ENCODE measurements at regions not wholly inside any gene's neighbourhood (a gene's known extent, or its start where the extent isn't known, plus 50 kb on each side); places are given as distances from the start of the nearest gene placed in this dataset.
"Not testable (repeated sequence)": the region's sequence is repeated elsewhere in the genome, so short reads cannot be mapped to it uniquely, and the experiment has no call there.

DNA sequence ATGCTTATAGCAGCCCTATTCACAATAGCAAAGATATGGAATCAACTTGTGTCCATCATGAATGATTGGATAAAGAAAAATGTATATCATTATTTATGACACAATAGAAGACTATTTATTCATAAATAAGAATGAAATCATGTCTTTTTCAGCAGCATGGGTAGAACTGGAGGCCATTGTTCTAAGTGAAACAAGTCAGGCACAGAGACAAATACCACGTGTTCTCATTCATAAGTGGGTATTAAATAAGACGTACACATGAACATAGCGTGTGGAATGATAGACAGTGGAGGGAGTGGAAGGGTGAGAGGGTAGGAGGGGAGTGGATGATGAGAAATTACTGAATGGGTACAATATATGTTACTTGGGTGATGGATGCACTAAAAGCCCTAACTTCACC is 762.4 kb downstream of the REEP3 start:
- DNase-seq (ENCODE audit: low read depth in 2 of 3, low spot score in 1 of 3), result no peak

DNA sequence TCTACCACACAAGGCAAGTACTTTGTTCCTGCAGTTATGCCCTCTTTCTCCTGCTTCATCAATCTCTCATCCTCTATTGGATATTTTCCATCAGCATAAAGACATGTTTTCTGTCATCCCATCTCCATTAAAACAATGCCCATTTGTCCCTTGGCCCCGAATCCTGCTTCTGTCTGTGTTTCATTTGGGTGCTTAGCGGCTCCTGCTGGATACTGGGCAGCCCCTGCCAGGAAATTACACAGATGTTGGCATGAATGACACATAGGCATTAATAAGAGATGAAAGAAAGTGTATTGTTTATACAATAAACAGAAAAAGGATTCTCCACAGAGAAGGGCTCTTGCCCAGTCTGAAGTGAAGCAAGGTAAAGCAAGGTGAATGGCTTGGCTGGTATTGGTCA is 765.3 kb downstream of the REEP3 start:
- no peak for DNase-seq (ENCODE audit: low read depth in 2 of 3, low spot score in 1 of 3)

DNA sequence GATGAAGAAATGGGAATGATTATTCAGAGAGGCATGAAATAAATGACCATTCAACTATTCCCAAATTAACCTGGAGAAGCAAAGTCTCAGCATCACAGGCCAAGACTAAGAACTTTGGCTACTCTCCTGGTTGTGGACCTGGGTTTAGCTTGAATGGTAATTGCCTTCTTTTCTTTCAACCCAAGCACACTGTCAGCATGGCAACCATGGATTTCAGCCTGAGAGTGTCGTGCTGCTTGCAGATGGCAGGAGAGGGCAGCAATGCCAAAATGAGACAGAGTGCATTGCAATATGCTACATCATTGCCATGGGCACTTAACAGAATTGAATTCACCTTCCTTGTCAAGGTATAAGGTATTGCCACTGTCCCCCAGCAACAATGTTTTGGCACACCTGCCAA is 767.2 kb downstream of the REEP3 start:
- no peak for DNase-seq (ENCODE audit: low read depth in 2 of 3, low spot score in 1 of 3)

DNA sequence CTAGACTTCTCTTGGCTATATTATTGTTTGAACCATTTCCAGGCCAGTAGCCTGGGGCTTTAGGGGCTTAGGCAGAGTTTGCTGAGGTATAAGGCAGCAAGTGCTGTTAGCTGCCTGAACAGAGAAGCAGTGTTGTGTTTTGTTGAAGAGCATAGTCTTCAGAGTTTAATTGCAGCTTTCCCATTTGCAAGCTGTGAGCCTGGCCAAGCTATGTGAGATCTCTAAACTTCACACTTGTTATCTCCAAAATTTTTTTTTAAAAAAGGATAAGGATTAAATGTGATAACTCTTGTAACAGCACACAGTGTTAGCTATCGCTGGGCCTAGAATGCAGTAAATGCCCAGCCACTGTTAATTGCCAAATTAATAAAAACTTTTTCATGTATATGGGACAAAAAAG is 782.4 kb downstream of the REEP3 start:
- DNase-seq (ENCODE audit: low read depth in 2 of 3, low spot score in 1 of 3), result no peak

DNA sequence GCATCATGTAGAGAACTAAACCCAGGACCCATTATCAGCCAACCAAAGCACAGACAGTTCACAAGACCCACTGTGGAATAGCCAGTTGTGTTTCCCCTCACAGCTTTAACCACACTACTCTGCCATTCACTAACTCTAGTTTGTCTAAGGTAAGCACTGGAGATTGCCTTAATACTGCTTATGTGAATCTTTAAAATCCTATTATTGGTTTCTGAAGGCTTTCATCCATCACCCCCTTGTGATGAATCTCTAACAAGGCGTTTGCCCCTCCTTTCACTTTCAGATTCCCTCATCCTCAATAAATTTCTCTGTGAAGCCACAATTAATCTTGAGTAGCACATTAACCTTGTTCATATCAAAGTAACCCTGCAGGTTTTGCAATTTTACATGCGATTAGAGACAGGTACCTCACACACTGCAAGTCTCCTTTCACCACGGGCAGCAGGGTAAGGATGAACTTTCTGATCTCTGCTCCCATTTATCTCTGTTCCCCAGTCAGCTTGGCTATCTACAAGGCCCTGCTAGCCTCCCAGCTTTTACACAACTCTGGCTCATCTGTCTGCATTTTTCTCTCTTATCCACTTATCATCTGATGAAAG is 785.6 kb downstream of the REEP3 start:
- DNase-seq (ENCODE audit: low read depth in 2 of 3, low spot score in 1 of 3), result no peak

DNA sequence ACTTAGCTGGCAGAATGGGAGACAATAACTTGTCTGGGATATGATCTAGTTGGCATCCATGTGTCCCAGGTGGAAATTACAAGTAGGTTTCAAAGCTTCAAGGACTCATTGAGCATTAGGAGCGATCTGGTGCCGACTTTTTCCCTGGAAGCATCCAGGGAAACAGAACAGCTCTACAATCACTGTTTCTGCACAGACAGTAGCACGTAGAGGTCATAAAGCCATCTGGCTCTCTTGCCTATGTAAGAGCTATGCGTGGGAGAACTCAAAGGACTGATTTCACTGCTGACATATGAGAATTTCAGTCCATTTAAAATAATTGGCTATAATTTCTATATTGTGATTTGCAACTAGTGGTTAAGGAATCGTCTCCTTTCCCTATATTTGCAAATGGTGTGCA is 791.7 kb downstream of the REEP3 start:
- DNase-seq (ENCODE audit: low read depth in 2 of 3, low spot score in 1 of 3), result no peak

DNA sequence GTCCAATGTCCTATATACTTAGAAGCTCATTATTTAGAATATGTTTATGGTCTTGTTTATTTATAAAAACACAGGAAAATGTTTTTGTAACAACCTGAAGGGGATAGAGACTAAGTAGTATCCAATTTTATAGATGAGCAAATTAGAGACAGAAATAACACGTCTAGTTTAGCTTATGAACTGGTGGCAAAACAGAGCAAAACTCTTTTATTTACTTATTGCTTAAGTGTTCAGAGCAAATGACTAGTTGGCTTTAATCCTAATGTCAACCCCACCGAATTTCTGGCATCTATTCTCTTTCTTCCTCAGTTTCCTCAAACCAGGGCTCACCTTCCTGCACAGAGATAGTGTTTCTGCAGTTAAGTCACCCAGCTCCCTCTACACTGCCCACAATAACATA is 792.8 kb downstream of the REEP3 start:
- no peak for DNase-seq (ENCODE audit: low read depth in 2 of 3, low spot score in 1 of 3)

DNA sequence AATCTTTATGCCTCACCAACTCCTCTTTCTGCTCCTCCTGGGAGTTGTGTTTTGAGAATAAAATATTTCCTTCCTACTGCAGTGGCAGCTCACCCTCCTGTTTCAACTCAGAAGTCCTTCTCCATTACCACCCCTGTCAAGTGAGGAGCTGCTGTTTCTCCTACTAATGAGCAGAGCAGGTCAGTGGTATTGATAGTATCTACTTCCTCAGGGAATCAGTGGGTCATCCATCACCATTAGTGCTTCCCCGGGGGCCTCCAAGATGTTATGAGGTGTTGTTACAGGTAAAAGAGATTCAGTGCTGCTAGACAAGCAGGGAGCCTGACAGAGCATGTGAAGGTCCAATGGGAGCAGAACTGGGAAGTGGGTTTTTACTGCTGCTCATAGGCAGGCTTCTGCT is 795.2 kb downstream of the REEP3 start:
- DNase-seq (ENCODE audit: low read depth in 2 of 3, low spot score in 1 of 3), result no peak

DNA sequence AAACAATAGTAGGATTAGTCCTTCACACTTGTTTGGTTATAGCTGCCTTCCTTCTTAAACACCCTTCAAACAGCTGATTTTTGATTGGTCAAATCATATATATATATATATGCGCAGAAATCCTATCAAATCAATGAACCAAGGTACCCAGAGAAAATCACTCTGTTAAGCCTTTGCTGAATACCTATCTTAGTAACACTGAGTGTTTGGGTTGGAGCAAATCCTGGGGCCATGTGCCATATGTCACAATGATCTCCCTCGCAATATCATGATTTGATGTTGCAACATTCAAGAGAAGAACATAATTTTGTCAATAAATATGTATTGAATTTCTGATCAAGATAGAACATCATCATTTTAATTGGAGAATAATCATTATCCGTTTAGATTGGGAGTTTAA is 795.6 kb downstream of the REEP3 start:
- DNase-seq (ENCODE audit: low read depth in 2 of 3, low spot score in 1 of 3), result no peak

DNA sequence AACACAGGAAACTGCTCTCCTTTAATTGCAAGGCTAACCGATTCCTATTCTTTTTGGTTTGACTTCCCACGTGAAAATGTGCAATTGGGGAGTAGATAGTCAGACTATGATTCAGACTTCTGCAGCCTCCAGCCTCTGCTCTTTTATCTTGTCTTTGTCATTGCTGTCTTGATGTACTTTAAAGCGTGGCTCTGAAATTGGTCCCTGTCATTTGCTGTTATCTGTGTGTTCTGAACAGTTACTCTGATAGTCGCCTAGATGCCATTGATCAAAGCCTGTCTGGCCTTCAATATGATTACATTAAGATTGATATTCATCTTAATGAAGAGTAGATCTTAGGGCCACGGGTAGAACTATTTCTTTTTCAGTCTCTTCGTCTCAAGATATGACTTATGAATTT is 799.2 kb downstream of the REEP3 start:
- no peak for DNase-seq (ENCODE audit: low read depth in 2 of 3, low spot score in 1 of 3)

DNA sequence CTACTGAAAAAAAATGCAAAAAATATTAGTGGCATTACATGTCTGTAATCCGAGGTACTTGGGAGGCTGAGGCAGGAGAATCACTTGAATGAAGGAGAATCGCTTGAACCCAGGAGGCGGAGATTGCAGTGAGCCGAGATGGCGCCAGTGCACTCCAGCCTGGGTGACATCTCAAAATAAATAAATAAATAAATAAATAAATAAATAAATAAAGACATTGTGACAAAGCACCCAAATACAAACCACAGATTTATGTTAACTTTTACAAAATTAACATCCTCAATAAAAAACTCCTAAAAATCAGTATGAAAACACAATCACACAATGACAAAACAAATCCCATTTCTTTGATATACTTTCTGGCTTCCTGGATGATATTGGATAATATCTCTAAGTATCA is 808.3 kb downstream of the REEP3 start:
- DNase-seq (ENCODE audit: low read depth in 2 of 3, low spot score in 1 of 3), result no peak

DNA sequence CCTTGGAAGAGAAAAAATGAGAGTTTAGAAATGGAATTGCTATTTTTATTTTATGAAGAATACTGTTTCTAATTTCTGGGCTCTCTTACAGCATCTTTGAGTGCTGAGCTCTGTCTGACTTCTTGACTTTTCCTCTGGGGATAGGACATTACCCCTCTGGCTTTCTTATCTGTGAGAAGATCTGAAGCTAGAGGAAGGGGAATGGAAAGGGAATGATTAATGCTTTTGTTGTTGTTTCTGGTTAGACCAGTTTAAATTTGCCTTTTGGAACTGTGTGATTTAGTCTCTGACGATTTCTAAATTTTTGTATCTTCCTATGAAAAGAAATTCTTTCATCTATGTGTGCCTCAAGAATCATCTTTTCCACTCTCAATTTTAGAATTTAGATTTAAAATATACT is 811.4 kb downstream of the REEP3 start:
- no peak for DNase-seq (ENCODE audit: low read depth in 2 of 3, low spot score in 1 of 3)

DNA sequence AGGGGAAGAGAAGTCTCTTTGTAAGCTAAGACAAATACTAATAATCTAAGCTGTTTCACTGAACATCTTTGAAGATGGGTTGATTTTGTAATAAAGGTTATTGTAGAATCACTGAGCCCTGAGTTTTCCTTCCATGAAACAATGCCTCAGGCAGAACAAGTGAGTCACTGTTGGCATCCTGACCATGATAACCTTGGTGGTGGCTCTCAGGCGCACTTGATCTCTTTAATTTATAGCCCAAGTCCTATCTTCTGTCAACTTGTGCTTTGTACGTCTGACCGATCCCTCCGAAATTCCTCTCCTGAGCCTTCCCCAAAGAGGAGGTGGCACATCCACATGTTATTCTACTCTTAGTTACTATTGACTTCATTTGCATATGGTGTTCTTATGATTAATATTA is 812.9 kb downstream of the REEP3 start:
- no peak for DNase-seq (ENCODE audit: low read depth in 2 of 3, low spot score in 1 of 3)

DNA sequence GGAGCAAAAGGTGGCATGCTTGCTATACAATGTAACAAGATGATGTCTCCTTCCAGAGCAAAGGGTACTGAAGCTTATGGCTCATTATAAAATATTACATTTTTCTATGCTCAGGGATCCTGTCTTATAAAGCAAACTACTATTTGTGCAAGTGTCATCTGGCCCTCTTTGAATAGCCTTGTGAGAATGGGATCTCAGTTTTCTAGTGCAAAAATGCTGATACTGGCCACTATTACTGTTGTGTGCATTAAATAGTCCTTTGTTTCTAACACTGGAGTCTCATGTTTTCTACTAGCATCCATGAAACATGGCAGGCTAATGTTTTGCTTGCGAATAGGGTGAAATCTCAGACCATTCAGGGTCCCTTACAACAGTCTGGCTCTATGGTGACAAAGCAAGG is 823.0 kb downstream of the REEP3 start:
- DNase-seq (ENCODE audit: low read depth in 2 of 3, low spot score in 1 of 3), result no peak

DNA sequence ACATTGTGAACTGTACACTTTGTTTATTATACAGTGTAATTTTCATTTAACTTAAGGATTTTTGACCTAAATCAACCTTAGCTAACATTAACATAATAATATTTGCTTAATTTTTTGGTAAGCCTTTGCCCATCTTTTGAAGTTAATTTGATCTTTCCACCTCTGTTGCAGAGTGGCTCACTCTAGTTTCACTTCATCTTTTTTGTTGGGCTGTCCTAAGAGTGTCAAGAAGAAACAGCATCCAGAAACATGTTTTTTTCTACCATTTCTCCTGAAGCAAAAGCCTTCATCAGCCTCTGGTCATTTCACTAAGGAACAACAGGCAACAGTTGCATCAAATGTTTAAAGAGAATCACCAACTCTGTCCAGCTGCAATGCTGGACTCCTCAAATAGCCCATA is 824.7 kb downstream of the REEP3 start:
- no peak for DNase-seq (ENCODE audit: low read depth in 2 of 3, low spot score in 1 of 3)

DNA sequence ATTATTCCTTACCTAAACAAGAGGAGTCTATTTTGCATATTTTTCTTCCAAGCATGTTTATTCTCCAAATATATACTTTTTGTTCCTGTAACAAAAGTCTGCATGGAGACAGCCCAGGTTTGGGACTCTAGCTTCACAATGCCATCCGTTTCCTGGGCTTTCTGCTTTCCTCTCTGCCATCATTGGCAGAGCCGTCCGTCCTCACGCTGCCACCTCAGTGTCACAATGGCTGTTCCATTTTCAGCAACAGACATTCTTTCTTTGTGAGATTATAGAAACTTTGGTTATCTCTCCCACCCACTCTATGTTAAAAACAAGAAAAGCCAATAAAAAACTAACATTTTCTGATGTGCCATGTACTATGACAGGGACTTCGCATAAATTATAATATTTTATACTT is 825.2 kb downstream of the REEP3 start:
- no peak for DNase-seq (ENCODE audit: low read depth in 2 of 3, low spot score in 1 of 3)

DNA sequence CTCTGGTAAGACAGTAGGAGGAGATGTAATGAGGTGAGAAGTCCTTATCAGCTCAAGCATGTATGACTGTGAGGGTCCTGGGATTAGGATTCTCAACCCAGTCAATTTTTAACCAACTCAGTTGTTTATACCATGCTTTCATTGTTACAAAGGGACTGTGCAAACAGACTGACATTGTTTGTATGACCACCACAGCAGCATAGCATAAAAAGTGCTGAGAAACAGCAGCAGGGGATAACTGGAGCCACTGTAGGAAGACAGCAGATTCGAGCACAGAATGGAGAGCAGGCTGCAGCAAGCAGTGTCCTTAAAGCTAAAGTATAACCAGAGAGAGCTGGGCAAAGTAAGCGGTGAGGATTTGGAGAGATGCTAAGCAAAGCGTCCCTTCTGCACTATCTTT is 829.5 kb downstream of the REEP3 start:
- no peak for DNase-seq (ENCODE audit: low read depth in 2 of 3, low spot score in 1 of 3)

DNA sequence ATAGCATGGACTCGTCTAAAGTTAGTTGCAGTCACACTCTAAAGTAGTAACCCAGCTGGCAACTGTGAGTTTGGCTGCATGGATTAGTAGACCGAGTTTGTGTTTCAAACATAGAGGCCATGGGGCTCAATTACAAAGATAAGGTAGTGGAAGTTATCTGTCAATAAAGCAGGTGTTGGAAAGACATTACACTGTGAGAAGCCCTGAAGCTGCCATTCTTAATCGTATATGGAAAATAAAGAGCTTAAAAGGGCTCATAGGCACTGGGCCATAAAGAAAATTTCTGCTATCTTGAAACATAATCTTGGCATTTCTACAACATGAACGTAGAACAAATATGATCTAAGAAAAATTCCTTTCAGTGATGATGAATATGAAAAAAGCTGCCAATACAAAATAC is 837.7 kb downstream of the REEP3 start:
- DNase-seq (ENCODE audit: low read depth in 2 of 3, low spot score in 1 of 3), result no peak

DNA sequence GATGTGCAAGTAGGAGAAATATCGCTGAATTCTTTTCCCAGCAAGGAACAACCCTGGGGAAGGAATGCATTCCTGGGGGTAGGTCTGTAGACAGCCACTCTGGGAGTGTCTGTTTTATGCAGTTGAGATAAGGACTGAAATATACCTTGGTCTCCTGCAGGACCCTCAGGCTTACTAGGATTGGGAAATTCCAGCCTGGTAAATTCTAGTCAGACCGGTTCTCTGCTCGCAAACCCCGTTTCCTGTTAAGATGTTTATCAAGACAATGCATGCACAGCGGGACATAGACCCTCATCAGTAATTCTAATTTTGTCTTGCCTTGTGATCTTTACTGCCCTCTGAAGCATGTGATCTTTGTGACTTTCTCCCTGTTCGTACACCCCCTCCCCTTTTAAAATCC is 839.0 kb downstream of the REEP3 start:
- not testable (repeated sequence) for DNase-seq (ENCODE audit: low read depth in 2 of 3, low spot score in 1 of 3)

DNA sequence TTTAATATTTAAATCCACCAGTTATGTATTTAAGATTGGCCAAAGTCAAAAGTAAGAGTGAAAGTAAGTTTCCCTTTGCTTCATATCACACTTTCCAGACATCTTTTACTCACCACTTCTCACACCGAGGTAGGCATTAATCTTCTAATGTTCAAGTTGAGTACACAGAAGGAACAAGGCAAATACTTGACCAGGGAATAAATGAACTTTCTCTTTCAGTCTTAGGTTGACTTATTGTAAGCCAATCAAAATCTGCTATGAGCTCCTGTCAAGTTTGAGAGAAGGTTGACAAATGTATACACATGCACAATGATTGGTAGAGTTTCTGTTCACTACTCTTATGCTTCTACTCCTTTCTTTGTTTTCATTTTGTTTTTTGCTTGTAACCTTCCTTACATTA is 842.5 kb downstream of the REEP3 start:
- no peak for DNase-seq (ENCODE audit: low read depth in 2 of 3, low spot score in 1 of 3)

DNA sequence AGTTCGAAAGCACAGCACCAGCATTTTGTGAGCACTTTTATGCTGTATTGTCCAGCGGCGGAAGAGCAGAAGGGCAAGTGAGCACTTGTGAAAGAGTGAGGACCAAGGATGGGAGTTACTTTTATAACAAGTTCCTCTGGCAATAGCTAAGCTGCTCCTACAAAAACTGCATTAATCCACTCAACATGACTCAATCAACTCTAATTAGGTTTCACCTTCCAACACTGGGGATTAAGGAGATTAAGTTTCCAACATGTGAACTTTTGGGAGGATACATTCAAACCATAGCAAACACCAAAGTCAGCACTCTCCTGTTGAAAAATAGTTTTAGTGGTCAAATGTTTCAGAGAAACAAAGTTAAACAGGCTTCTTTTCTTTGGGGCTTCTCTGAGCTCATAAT is 844.5 kb downstream of the REEP3 start:
- DNase-seq (ENCODE audit: low read depth in 2 of 3, low spot score in 1 of 3), result no peak

DNA sequence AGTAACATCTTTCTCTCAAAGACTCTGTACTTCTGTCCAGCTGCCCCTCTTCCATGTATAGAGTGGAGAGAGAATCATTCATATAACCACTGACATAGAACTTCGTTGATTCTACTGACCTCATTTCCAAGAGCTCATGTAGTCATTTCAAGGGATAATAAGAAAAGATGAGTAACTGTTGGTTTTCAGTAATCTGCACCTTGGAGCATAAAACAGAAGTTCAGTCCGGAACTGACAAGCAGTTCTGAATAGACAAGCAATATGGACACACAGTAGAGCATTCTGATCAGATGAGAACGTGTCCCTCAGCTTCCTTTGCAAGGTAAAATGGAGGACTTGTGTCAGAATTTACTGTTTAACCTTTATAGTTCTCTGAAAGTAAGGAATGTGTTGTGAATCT is 847.1 kb downstream of the REEP3 start:
- no peak for DNase-seq (ENCODE audit: low read depth in 2 of 3, low spot score in 1 of 3)

DNA sequence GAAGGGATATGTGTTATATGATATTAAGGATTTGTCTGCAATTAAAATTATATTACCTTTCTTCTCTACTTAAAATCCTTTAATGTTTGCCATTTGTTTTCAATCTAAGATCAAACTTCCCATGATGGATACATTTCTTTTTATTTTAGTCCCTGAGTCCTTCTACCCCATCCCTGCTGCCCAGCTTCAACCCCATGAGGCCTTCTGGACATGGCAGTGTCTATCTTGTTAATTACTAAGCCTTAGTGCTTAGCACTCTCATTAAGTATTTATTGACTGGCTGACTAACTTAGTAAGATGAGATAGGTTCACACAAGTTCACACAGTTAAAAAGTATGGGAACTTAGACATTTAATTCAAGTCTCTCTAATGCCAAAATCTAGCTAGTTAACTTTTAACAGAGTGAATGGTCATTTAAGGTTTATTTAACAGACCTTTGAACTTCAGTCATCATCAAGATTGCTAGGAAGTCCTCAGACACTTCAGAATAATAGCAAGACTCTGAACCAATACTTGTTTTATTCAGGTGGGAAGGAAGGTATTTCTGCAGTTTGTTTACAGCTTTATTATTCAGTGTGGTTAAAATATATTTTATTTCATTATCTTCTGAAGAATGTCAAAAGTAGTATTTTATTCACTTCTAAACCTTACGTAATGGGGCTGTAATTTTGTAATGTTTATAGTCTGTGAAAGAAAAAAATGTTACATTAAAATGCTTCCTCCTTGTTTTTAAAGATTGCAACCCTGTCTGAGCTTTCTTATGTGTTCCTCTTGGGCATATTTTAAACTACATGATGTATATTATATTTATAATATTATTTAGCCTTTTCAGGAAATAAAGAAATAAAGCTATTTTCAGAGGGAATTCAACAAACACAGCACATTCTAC is 848.9 kb downstream of the REEP3 start:
- DNase-seq (ENCODE audit: low read depth in 2 of 3, low spot score in 1 of 3), result no peak
